VCaP (cell line): ENCODE measurements at regions not wholly inside any gene's neighbourhood (a gene's known extent, or its start where the extent isn't known, plus 50 kb on each side); places are given as distances from the start of the nearest gene placed in this dataset.

Experiments
- H3K27ac ChIP-seq: fragments of 450-650 bp; 2 replicates; pipeline ENCODE4 v1.5.1; 2017
- TF ChIP-seq, protein P1 (sequence below): fragments of 450-650 bp; conservative IDR thresholded peaks from 2 replicates; pipeline ENCODE4 v1.5.1; 2017; ENCODE audit warnings: mild to moderate bottlenecking, moderate library complexity

DNA sequence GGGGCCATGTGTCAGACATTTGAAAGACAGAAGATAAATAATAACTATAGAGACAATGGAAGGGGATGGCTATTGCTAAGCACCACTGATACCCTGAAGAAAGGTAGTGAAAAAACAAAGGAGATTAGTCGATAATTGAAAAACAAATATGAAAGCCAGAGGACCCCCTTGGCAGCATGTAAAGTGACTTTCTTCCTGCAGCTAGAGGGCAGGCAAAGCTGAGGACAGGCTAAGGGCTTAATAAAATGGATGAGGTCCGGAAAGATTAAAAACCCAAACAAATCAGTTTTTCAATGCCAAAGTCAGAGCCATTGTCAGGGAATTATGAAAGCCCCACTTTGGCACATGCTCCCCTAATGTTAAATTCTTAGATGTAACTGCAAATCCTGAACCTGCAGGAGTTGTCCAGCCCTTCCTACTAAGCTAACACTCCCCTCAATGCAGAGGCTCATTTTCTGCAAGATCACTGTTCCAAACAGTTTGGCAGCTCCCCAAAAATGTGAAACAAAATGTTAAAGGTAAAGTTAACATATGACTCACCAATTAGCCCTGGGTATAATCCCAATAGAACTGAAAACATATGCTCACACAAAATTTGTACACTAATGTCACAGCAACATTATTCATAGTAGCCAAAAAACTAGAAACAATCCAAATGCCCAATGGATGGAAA lies 1177.9 kb downstream of the GRIK2 start:
- TF ChIP-seq, protein P1, sequence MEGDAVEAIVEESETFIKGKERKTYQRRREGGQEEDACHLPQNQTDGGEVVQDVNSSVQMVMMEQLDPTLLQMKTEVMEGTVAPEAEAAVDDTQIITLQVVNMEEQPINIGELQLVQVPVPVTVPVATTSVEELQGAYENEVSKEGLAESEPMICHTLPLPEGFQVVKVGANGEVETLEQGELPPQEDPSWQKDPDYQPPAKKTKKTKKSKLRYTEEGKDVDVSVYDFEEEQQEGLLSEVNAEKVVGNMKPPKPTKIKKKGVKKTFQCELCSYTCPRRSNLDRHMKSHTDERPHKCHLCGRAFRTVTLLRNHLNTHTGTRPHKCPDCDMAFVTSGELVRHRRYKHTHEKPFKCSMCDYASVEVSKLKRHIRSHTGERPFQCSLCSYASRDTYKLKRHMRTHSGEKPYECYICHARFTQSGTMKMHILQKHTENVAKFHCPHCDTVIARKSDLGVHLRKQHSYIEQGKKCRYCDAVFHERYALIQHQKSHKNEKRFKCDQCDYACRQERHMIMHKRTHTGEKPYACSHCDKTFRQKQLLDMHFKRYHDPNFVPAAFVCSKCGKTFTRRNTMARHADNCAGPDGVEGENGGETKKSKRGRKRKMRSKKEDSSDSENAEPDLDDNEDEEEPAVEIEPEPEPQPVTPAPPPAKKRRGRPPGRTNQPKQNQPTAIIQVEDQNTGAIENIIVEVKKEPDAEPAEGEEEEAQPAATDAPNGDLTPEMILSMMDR: no peak
- no peak overlapping the region for H3K27ac ChIP-seq

DNA sequence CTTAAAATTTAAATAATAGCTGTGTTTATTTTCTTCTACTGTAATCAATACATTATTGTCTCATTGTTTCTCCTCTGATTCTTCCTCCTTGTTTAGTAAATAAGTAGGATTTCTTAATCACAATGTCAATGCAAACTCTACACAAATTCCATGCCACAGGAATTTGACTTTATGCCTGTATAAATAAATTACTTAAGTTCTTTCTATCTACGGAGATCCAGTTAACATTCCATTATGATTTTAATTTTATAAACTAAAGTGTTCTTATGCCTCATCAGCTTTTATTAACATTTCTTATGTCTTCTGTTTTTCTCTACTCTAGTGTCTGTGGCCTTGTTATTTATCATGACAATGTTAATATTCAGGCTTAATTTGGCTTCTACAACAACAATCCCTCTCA lies 1169.2 kb downstream of the GRIK2 start:
- TF ChIP-seq, protein P1: no peak
- H3K27ac ChIP-seq: no peak overlapping the region

DNA sequence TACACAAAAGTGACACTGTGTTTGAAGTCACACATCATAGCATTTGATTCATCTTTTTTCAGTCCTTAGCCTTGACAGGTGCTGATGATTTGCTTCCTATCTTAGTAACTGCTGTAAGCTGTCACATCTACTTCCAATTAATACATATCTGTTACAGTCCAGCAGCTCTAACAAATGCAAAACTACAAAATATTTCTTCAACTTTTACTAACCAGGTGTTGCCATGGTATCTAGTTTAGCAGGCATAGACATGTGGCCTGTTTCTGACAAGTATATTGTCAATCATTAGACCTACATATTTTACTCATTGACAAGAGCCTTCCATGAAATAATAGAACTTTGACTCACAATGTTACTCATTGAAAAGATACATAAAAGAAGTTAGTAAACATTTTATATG lies 1159.7 kb downstream of the GRIK2 start:
- H3K27ac ChIP-seq: no peak overlapping the region
- TF ChIP-seq, protein P1: no peak

DNA sequence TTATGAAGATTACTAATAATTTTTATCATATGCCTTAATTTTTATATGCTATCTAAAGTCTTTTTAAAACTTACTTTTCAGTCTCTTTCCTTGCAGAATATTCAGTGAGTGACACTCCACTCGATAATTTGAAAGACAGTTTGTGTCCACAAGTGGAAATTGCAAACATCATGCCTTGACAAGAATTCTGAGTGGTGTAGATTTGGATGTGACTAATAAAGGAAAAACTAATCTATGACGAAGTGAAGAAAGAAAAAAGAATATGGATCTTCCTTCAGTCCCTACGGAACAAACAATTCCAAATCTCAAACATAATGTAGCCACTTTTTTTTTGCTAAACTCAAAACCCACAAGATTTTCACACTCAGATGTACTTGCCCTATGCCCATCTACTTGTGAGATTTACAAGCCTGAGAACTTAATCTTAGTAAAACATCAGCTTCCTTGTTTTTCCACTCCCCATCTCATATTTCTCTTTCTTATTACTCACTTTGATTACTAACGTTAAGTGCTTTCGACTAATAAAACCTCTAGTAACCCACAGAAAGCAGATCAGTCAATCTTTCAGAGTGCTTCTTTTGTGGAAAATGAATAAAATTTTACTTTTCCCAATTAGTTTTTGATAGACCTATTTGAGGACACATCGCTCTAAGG lies 1155.8 kb downstream of the GRIK2 start:
- TF ChIP-seq, protein P1: no peak
- H3K27ac ChIP-seq: no peak overlapping the region

DNA sequence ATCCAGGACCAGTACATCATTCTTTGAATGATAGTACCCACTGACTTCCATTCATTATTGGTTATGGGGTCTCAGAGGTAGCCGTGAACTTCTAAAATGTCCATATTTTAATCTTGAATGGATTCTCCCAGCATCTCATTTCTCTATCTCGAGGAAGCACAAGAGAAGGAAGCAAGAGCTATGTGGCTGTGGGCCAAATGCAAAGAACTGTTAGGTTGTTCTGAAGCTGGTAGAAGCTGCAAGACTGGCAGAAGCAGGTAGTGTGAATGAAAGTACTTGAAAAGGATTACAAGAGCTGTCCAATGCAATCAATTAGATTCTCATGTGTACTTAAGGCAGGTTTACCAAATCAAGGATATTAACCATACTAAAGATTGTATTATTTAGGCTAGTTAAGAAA lies 1131.8 kb downstream of the GRIK2 start:
- TF ChIP-seq, protein P1: no peak
- H3K27ac ChIP-seq: no peak overlapping the region

DNA sequence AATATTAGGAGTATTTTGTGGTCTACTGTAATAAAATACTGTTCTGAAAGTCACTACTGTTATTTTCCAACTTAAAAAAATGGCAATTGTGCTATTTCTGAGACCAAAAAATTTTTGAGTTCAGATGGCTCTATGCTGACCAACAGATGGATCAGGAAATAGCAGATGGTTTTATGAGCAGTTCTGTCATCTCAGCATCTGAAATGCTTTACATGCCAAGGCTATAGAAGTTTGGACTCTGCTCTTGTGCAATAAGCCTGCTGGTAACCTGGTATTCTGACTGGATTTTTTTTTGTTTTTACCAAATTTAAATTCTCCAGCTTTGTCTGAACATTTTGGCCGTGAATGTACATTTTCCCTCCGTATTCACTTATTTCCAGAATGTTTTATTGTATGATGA lies 1127.5 kb downstream of the GRIK2 start:
- TF ChIP-seq, protein P1: no peak

DNA sequence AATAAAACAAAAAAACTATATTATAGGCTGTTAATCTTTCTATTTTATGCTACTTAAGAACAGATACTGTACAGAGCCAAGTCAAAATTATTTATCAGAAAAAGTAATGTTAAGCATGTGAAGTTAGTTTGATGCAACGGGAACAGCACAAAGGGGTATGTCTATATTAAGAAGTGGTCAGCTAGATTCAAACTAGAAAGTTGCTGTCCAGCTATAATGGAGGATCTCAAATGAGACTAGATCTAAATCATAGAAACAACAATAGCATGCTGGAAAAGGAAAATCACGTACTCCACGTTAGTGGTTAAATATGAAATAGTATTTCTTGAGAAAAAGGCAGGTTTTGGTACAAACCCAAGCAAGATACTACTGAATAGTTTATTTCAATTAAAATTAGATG lies 1124.0 kb downstream of the GRIK2 start:
- TF ChIP-seq, protein P1: no peak
- peak overlapping the region; percentile 87 for H3K27ac ChIP-seq

More for the DNA sequence above, 1127.5 kb downstream of the GRIK2 start:
- no peak overlapping the region for H3K27ac ChIP-seq
